SU-DHL-6 (cell line): ENCODE measurements at regions not wholly inside any gene's neighbourhood (a gene's known extent, or its start where the extent isn't known, plus 50 kb on each side); places are given as distances from the start of the nearest gene placed in this dataset.

Source experiments
- H2AFZ ChIP-seq: fragments of 200-600 bp; sonication (generic); 2 replicates; pipeline ENCODE4 v1.6.1; 2014; ENCODE audit warnings: low read depth, mild to moderate bottlenecking, moderate library complexity, mixed read lengths, antibody characterized with exemption, low read length; ENCODE audit not compliant: severe bottlenecking
- H3F3A ChIP-seq: fragments of 200-600 bp; shearing (Covaris generic); 2 replicates; pipeline ENCODE4 v1.6.0; 2016; ENCODE audit warnings: antibody characterized with exemption, mild to moderate bottlenecking; ENCODE audit not compliant: insufficient read depth
- H3K27ac ChIP-seq: fragments of 200-600 bp; sonication (generic); 2 replicates; pipeline ENCODE4 v1.5.1; 2016; ENCODE audit warnings: low read depth, mild to moderate bottlenecking, low read length, moderate library complexity, mixed read lengths
- H3K27me3 ChIP-seq: fragments of 200-600 bp; sonication (generic), shearing (Covaris generic); 2 replicates; pipeline ENCODE4 v1.6.0; 2014; ENCODE audit warnings: mild to moderate bottlenecking, low read length
- H3K36me3 ChIP-seq: fragments of 200-600 bp; sonication (generic); 2 replicates; pipeline ENCODE4 v1.6.1; 2014; ENCODE audit warnings: mild to moderate bottlenecking, low read length, mixed read lengths
- H3K4me2 ChIP-seq: fragments of 300-600, 200-600 bp; shearing (Covaris generic), sonication (generic); 2 replicates; pipeline ENCODE4 v1.6.0; 2014; ENCODE audit warnings: low read length, low read depth, mild to moderate bottlenecking; ENCODE audit not compliant: poor library complexity, severe bottlenecking
- H3K4me3 ChIP-seq: fragments of 200-600 bp; sonication (generic); 2 replicates; pipeline ENCODE4 v1.5.1; 2014; ENCODE audit warnings: antibody characterized with exemption, low read length, mild to moderate bottlenecking, mixed read lengths; ENCODE audit not compliant: insufficient read depth, poor library complexity, severe bottlenecking
- H3K79me2 ChIP-seq: fragments of 200-600 bp; sonication (generic); 2 replicates; pipeline ENCODE4 v1.6.1; 2014; ENCODE audit warnings: mild to moderate bottlenecking, low read length, moderate library complexity; ENCODE audit not compliant: insufficient read depth
- H3K9ac ChIP-seq: fragments of 200-600 bp; sonication (generic); 2 replicates; pipeline ENCODE4 v1.7.0; 2014; ENCODE audit warnings: mild to moderate bottlenecking, low read length
- H3K9me2 ChIP-seq: fragments of 200-600 bp; sonication (generic); replicated peaks from 2 replicates; pipeline ENCODE4 v1.6.1; 2014; ENCODE audit warnings: low read length; ENCODE audit not compliant: insufficient read depth
- H3K9me3 ChIP-seq: fragments of 200-600 bp; sonication (generic); 2 replicates; pipeline ENCODE4 v1.6.1; 2014; ENCODE audit warnings: low read length, mixed read lengths; ENCODE audit not compliant: insufficient read depth
- H4K20me1 ChIP-seq: fragments of 200-600 bp; sonication (generic); 2 replicates; pipeline ENCODE4 v1.6.1; 2014; ENCODE audit warnings: low read depth, mild to moderate bottlenecking, antibody characterized with exemption, low read length, moderate library complexity, mixed read lengths
- CTCF ChIP-seq: fragments of 200-600 bp; sonication (generic); IDR thresholded peaks from one replicate; pipeline ENCODE4 v1.5.1; 2017; ENCODE audit warnings: antibody characterized with exemption, mild to moderate bottlenecking, low read length, moderate library complexity; ENCODE audit not compliant: insufficient read depth, poor library complexity, severe bottlenecking
- EZH2phosphoT487 ChIP-seq: fragments of 200-600 bp; sonication (generic), shearing (Covaris generic); conservative IDR thresholded peaks from 2 replicates; pipeline ENCODE4 v1.6.1; 2018; ENCODE audit warnings: mild to moderate bottlenecking, antibody characterized with exemption, low read length, moderate library complexity, mixed read lengths

DNA sequence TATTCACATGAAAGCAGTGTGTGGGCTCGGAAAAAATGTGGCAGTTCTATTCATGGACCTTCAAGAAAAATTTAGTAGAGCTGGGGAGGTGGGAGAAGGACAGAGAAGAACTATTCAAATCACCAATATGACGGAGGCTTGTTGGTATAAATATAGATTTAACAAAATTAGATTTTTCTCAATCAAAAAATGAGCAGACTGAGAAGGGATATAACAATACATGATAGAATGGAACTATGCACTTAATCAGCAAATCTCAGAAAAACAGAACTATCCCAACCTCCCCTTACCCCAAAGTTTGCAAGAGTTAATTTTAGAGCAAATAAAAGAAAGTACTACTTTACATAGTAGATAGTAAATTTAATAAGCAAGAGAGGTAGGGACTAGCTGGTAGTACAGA, 194.6 kb upstream of the BCL6 start:
- Histone ChIP-seq H3K36me3 (no peaks in the 10 kb centered on the region), H3K27ac (peak overlapping the region; percentile 99), H4K20me1 (no peaks in the 10 kb centered on the region), H3K27me3 (no peaks in the 10 kb centered on the region), H3K9me3 (no peaks in the 10 kb centered on the region), H3K9ac (peak overlapping the region; percentile 90), H3K79me2 (peaks cover 28% of the 10 kb centered on the region), H3F3A (peaks cover 90% of the 10 kb centered on the region), H3K4me2 (peak overlapping the region; percentile 93), H2AFZ (no peak overlapping the region), H3K4me3 (no peak overlapping the region), H3K9me2 (no peaks in the 10 kb centered on the region)
- TF ChIP-seq EZH2phosphoT487 (no peak), CTCF (no peak)

GRCh38 chr3:187941135-187941847, 196.0 kb upstream of the BCL6 start:
- TF ChIP-seq EZH2phosphoT487 (no peak), CTCF (no peak)
- Histone ChIP-seq H3F3A (peaks cover 94% of the 10 kb centered on the region), H3K9me2 (no peaks in the 10 kb centered on the region), H3K9me3 (no peaks in the 10 kb centered on the region), H3K36me3 (no peaks in the 10 kb centered on the region), H3K4me2 (peak overlapping the region; percentile 93), H3K9ac (peak overlapping the region; percentile 90), H3K79me2 (peaks cover 28% of the 10 kb centered on the region), H3K4me3 (peak overlapping the region; percentile 36), H3K27ac (peak overlapping the region; percentile 99), H4K20me1 (no peaks in the 10 kb centered on the region), H2AFZ (no peak overlapping the region), H3K27me3 (no peaks in the 10 kb centered on the region)

DNA sequence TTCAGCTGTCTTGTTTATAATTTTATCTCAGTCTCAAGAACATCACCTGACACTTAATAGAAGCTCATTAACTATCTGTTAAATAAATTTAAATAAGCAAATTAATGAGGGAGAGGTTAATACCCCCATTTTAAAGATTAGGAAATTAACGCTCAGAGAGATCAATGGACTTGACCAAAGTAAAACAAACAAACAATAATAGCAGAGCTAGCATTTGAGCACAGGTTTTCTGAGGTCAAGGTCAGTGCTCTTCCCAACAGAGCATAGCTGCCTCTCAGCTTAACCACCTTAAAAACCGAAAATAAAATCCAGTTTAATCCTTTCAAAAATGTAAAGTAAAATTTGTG, 196.6 kb upstream of the BCL6 start:
- Histone ChIP-seq H3K79me2 (peaks cover 28% of the 10 kb centered on the region), H2AFZ (no peak overlapping the region), H3K9ac (peak overlapping the region; percentile 90), H3K4me2 (peak overlapping the region; percentile 93), H3F3A (peaks cover 94% of the 10 kb centered on the region), H3K4me3 (peak overlapping the region; percentile 36), H3K9me2 (no peaks in the 10 kb centered on the region), H3K27me3 (no peaks in the 10 kb centered on the region), H3K36me3 (no peaks in the 10 kb centered on the region), H3K9me3 (no peaks in the 10 kb centered on the region), H4K20me1 (no peaks in the 10 kb centered on the region), H3K27ac (peak overlapping the region; percentile 99)
- TF ChIP-seq CTCF (no peak), EZH2phosphoT487 (no peak)
